Activated T-helper 17 cell treated with anti-CD3 and anti-CD28 coated beads, Interleukin-2, amount 50 U/mL, for 72 hours (primary cell): ENCODE measurements at regions not wholly inside any gene's neighbourhood (a gene's known extent, or its start where the extent isn't known, plus 50 kb on each side); places are given as distances from the start of the nearest gene placed in this dataset.
"Not testable (repeated sequence)": the region's sequence is repeated elsewhere in the genome, so short reads cannot be mapped to it uniquely, and the experiment has no call there.

Source experiments
- ATAC-seq: fragments of 150-1000 bp; cut with Tn5 transposase; replicated peaks from 2 replicates; pipeline ENCODE4 v1.10.0; 2021; ENCODE audit warnings: mild to moderate bottlenecking, moderate library complexity
- H3K27ac Mint-ChIP-seq: one replicate; pipeline ENCODE4 v1.8.0; 2022; ENCODE audit warnings: mixed read lengths
- H3K27me3 Mint-ChIP-seq: one replicate; pipeline ENCODE4 v1.8.0; 2022; ENCODE audit warnings: mixed read lengths
- H3K36me3 Mint-ChIP-seq: one replicate; pipeline ENCODE4 v1.8.0; 2022; ENCODE audit warnings: low read depth, mild to moderate bottlenecking, mixed read lengths
- H3K4me1 Mint-ChIP-seq: one replicate; pipeline ENCODE4 v1.8.0; 2022; ENCODE audit warnings: mixed read lengths
- H3K4me3 Mint-ChIP-seq: one replicate; pipeline ENCODE4 v1.8.0; 2022; ENCODE audit warnings: mild to moderate bottlenecking, mixed read lengths
- H3K9me3 Mint-ChIP-seq: one replicate; pipeline ENCODE4 v1.8.0; 2022; ENCODE audit warnings: mixed read lengths

DNA sequence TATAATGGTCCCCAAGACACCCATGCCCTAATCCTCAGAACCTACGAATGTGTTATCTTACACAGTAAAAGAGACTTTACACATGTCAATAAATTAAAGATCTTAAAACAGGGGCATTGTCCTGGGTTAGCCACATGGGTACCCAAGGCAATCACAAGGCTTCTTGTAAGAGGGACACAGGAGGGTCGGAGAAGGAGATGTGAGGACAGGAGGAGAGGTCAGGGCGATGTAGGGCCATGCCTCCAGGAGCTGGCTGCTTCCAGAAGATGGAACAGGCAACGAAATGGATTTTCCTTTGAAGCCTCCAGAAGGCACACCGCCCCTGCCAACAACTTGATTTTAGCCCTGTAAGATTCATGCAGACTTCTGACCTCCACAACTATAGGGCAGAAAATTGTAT lies 262.7 kb downstream of the MEX3B start:
- Mint-ChIP-seq H3K27ac (no peak overlapping the region), H3K4me1 (no peaks in the 10 kb centered on the region), H3K9me3 (no peaks in the 10 kb centered on the region), H3K27me3 (peaks cover 46% of the 10 kb centered on the region), H3K4me3 (no peak overlapping the region), H3K36me3 (no peaks in the 10 kb centered on the region)
- no peak for ATAC-seq

GRCh38 chr15:81781395-81781794 lies 264.4 kb downstream of the MEX3B start:
- no peak overlapping the region for H3K27ac Mint-ChIP-seq
- H3K9me3 Mint-ChIP-seq: no peaks in the 10 kb centered on the region
- no peaks in the 10 kb centered on the region for H3K4me1 Mint-ChIP-seq
- no peak for ATAC-seq
- H3K27me3 Mint-ChIP-seq: peaks cover 51% of the 10 kb centered on the region
- no peaks in the 10 kb centered on the region for H3K36me3 Mint-ChIP-seq
- no peak overlapping the region for H3K4me3 Mint-ChIP-seq

DNA sequence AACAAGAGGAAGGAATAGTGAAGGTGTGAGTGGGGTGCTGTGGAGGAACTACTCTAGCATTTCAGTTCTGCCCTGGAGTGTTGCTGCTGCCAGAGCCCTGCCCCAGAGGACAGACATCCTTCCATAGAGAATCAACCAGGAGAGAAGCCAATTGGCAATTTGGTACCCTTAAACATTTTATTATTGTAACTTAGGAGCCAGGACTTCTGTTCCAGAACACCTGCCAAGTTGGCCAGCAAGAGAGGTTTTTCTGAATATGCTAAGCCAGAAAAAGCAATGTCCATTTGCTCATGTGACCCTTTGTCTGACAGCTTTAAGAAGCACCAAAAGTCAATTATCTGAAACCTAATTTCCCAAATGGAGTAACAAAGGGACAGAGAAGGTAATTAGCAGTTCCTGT lies 264.9 kb downstream of the MEX3B start:
- no peaks in the 10 kb centered on the region for H3K9me3 Mint-ChIP-seq
- no peak overlapping the region for H3K27ac Mint-ChIP-seq
- peaks cover 49% of the 10 kb centered on the region for H3K27me3 Mint-ChIP-seq
- ATAC-seq: no peak
- H3K4me1 Mint-ChIP-seq: no peaks in the 10 kb centered on the region
- no peaks in the 10 kb centered on the region for H3K36me3 Mint-ChIP-seq
- no peak overlapping the region for H3K4me3 Mint-ChIP-seq

GRCh38 chr15:81779181-81779580 lies 266.6 kb downstream of the MEX3B start:
- no peaks in the 10 kb centered on the region for H3K4me1 Mint-ChIP-seq
- no peak overlapping the region for H3K4me3 Mint-ChIP-seq
- H3K27me3 Mint-ChIP-seq: peaks cover 42% of the 10 kb centered on the region
- ATAC-seq: no peak
- no peaks in the 10 kb centered on the region for H3K9me3 Mint-ChIP-seq
- H3K27ac Mint-ChIP-seq: no peak overlapping the region
- H3K36me3 Mint-ChIP-seq: no peaks in the 10 kb centered on the region

DNA sequence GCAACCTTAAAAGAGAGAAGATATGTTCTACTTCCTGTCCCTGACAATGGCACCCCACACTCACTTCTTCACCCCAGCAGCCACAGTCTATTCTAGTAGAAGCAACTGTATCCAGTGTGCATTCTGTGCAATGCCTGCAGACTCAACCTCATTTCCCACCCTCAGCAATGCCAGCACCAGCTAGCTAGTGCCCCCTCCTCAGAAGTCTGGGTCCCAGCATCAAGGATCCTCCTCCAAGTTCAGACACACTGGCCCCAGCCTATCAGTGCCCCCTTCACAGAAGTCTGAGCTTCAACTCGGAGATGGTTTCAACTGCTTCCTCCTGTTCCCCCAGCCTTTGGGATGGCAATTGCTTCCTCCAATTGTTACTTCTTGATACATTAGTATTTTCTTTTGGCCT lies 268.3 kb downstream of the MEX3B start:
- no peaks in the 10 kb centered on the region for H3K36me3 Mint-ChIP-seq
- ATAC-seq: no peak
- H3K27ac Mint-ChIP-seq: no peak overlapping the region
- no peaks in the 10 kb centered on the region for H3K4me1 Mint-ChIP-seq
- no peak overlapping the region for H3K4me3 Mint-ChIP-seq
- H3K9me3 Mint-ChIP-seq: no peaks in the 10 kb centered on the region
- H3K27me3 Mint-ChIP-seq: peaks cover 40% of the 10 kb centered on the region

- no peak for ATAC-seq
- Mint-ChIP-seq H3K36me3 (no peaks in the 10 kb centered on the region), H3K9me3 (no peaks in the 10 kb centered on the region), H3K4me3 (no peak overlapping the region), H3K27ac (no peak overlapping the region), H3K27me3 (peaks cover 38% of the 10 kb centered on the region), H3K4me1 (no peaks in the 10 kb centered on the region)
Measured at GRCh38 chr15:81776976-81777375, 268.8 kb downstream of the MEX3B start.

GRCh38 chr15:81775779-81776178 lies 270.0 kb downstream of the MEX3B start:
- H3K4me3 Mint-ChIP-seq, H3K36me3 Mint-ChIP-seq, ATAC-seq, H3K27ac Mint-ChIP-seq, H3K4me1 Mint-ChIP-seq, H3K9me3 Mint-ChIP-seq: not testable (repeated sequence)
- H3K27me3 Mint-ChIP-seq: peaks cover 33% of the 10 kb centered on the region

GRCh38 chr15:81774309-81774708 lies 271.5 kb downstream of the MEX3B start:
- Mint-ChIP-seq H3K36me3 (no peaks in the 10 kb centered on the region), H3K4me1 (no peaks in the 10 kb centered on the region), H3K4me3 (no peak overlapping the region), H3K27me3 (peaks cover 20% of the 10 kb centered on the region), H3K9me3 (no peaks in the 10 kb centered on the region), H3K27ac (no peak overlapping the region)
- no peak for ATAC-seq

- H3K4me1 Mint-ChIP-seq: no peaks in the 10 kb centered on the region
- H3K27me3 Mint-ChIP-seq: peaks cover 13% of the 10 kb centered on the region
- no peak for ATAC-seq
- H3K27ac Mint-ChIP-seq: no peak overlapping the region
- H3K9me3 Mint-ChIP-seq: no peaks in the 10 kb centered on the region
- no peaks in the 10 kb centered on the region for H3K36me3 Mint-ChIP-seq
- no peak overlapping the region for H3K4me3 Mint-ChIP-seq
Measured at GRCh38 chr15:81768773-81769172, 277.0 kb downstream of the MEX3B start.

GRCh38 chr15:81766829-81767475 lies 278.9 kb downstream of the MEX3B start:
- no peak for ATAC-seq
- Mint-ChIP-seq H3K27me3 (peaks cover 9% of the 10 kb centered on the region), H3K9me3 (no peaks in the 10 kb centered on the region), H3K4me1 (no peaks in the 10 kb centered on the region), H3K27ac (no peak overlapping the region), H3K36me3 (no peaks in the 10 kb centered on the region), H3K4me3 (no peak overlapping the region)

- no peak overlapping the region for H3K4me3 Mint-ChIP-seq
- no peaks in the 10 kb centered on the region for H3K9me3 Mint-ChIP-seq
- no peak overlapping the region for H3K27ac Mint-ChIP-seq
- H3K36me3 Mint-ChIP-seq: no peaks in the 10 kb centered on the region
- no peak for ATAC-seq
- no peaks in the 10 kb centered on the region for H3K4me1 Mint-ChIP-seq
- peaks cover 9% of the 10 kb centered on the region for H3K27me3 Mint-ChIP-seq
Measured at GRCh38 chr15:81765816-81766215, 280.0 kb downstream of the MEX3B start.

DNA sequence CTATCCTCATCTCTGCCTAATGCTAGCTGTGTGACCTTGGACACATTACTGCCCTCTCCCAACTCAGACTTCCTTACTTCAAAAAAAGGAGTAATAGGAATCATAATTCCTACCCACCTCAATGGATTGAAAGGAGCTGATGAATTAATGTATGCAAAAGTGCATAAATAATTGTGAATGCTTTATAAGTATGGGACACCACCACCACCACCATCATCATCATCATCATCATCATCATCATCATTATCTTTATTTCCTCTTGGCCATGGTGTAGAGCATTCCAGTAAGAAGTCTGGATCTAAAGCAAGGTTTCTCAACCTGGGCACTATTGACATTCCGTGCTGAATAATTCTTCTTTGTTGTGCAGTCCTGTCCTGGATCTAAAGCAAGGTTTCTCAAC lies 282.5 kb downstream of the MEX3B start:
- Mint-ChIP-seq H3K4me1 (no peaks in the 10 kb centered on the region), H3K27ac (no peak overlapping the region), H3K4me3 (no peak overlapping the region), H3K27me3 (peaks cover 13% of the 10 kb centered on the region), H3K9me3 (no peaks in the 10 kb centered on the region), H3K36me3 (no peaks in the 10 kb centered on the region)
- no peak for ATAC-seq

DNA sequence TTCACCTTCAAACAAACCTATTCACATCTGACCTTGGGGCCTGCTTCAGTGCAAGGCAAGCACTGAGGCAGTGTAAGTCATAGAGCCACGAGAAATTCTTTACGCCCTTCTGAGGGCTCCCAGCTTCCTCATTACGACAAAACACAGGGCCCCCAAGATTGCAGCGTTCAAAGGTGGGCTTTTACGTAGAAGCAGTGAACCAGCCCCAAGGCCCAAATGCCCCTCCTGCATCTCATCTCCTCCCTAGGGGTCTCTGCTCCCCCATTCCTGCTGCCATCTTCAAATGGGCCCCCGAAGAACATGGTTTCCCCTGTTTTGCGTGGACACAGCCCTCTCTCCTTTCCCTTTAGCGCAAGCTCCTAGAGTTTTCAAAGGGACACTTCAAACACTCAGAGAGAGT lies 285.1 kb downstream of the MEX3B start:
- Mint-ChIP-seq H3K9me3 (no peaks in the 10 kb centered on the region), H3K27ac (no peak overlapping the region), H3K4me1 (no peaks in the 10 kb centered on the region), H3K36me3 (no peaks in the 10 kb centered on the region), H3K27me3 (peaks cover 21% of the 10 kb centered on the region), H3K4me3 (no peak overlapping the region)
- ATAC-seq: no peak

DNA sequence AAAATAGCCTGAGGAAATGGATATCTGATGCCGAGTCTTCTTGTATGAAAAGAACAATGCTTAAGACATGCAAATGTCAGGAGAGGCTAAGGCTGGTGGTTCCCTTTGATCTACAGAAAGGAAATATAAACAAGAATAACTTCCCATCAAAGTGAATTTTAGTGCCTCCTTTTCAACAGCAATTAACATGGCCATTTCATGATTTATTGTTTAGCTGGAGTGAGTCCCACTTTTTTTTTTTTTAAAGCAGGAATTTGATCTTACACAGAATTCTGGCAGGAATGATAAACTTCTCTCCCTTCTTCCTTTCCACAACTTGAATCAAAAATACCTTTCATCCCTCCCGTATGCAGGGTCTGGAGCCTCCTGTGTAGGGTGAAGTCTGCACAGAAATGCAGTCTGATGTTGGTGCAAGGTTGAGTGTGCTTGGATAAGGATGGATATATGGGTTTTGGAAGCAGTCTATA lies 287.0 kb downstream of the MEX3B start:
- Mint-ChIP-seq H3K36me3 (no peaks in the 10 kb centered on the region), H3K4me1 (no peaks in the 10 kb centered on the region), H3K4me3 (no peak overlapping the region), H3K9me3 (no peaks in the 10 kb centered on the region), H3K27ac (no peak overlapping the region), H3K27me3 (peaks cover 22% of the 10 kb centered on the region)
- no peak for ATAC-seq

DNA sequence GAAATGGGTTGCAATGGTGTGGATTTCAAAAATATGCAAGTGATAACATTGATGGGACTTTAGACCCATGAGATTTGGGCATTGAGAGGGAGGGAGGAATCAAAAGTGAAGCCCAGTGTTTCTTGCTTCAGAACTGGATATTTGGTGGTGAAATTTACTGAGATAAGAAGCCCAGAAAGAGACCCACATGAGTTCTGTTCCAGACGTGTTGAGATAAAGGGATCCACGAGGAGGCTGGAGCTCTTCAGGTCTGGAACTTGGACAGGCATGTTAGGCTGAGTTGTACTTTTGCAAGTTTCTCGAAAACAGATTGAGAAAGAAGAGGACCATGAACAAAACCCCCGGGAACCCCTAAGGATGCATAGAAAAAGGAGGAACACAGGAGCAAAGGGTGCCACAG lies 290.2 kb downstream of the MEX3B start:
- H3K27ac Mint-ChIP-seq: no peak overlapping the region
- no peak for ATAC-seq
- no peaks in the 10 kb centered on the region for H3K36me3 Mint-ChIP-seq
- H3K4me1 Mint-ChIP-seq: no peaks in the 10 kb centered on the region
- H3K27me3 Mint-ChIP-seq: peaks cover 28% of the 10 kb centered on the region
- H3K4me3 Mint-ChIP-seq: no peak overlapping the region
- no peaks in the 10 kb centered on the region for H3K9me3 Mint-ChIP-seq

DNA sequence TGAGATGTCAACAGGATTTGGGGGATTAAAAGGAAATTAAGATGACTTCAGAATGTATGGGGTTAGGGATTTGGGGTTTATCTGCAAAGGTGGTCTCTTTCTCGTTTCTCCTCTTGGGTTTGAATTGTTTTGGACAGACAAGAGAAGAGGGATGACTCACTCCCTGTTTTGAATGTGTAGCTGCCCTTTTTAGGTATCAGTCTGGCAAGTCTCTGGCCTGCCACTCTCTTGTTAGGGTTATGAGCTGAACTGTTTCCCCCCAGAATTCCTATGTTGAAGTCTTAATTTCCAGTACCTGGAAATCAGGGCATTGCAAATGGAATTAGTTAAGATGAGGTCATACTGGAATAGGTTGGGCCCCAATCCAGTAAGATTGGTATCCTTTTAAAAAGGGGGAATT lies 291.7 kb downstream of the MEX3B start:
- Mint-ChIP-seq H3K27ac (no peak overlapping the region), H3K4me3 (no peak overlapping the region), H3K9me3 (no peaks in the 10 kb centered on the region), H3K27me3 (peaks cover 21% of the 10 kb centered on the region), H3K4me1 (no peaks in the 10 kb centered on the region), H3K36me3 (no peaks in the 10 kb centered on the region)
- no peak for ATAC-seq
